Astrocyte of the cerebellum (primary cell): ENCODE measurements at regions not wholly inside any gene's neighbourhood (a gene's known extent, or its start where the extent isn't known, plus 50 kb on each side); places are given as distances from the start of the nearest gene placed in this dataset.

Experiments used
- DNase-seq: peaks from one replicate; pipeline ENCODE4 v3.0.0-alpha.2; 2011; ENCODE audit warnings: low read depth
- H3K4me3 ChIP-seq: 2 replicates; pipeline ENCODE4 v1.5.1; 2011; ENCODE audit warnings: mild to moderate bottlenecking, low read depth, low read length, moderate library complexity
- in situ Hi-C: cut with HindIII; loops from 2 replicates; pipeline ENCODE4 v1.10.0; 2017; ENCODE audit warnings: low sequenced_read_pairs
- TF ChIP-seq, protein P1 (sequence below): IDR thresholded peaks from 2 replicates; pipeline ENCODE4 v1.5.1; 2012; ENCODE audit warnings: low read length, low read depth, moderate library complexity, mild to moderate bottlenecking; ENCODE audit errors: missing control alignments

DNA sequence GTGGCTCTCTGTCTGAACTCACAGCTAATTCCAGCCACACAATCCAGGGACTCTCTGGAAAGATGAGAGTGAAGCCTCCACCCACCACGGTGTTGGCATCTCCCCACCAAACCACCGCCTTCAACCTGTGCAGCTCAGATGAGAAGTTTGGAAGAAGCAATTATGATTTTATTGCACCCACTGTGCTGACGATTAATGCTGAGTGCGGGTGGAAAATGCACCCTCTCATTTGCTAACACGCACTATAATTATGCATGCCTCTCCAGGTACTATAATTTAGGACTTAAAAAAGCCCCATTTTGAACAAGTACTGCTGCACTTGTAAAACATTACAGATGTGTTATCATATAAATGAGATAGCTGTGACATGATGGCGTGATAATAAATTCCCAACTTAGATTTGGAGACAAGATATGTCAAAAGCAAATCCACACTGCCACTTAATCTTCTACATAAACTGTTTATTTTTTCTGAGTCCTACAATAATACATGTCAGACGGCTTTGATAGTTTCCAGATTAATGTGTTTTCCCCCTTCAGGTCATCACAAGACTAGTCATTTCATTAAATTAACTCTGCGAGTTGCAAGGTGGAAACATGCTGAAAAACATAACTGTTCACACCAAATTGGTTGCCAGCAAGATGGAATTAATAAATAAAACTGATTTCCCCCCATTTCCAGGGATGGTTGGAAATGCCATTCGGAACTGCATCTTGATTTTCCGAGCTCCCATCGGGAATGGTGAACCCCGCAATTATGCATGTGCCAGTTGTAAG lies 466.5 kb upstream of the MAF start:
- no peak for DNase-seq
- H3K4me3 ChIP-seq, result no peak overlapping the region
- in situ Hi-C loops, result no loop called here
- TF ChIP-seq, protein P1, sequence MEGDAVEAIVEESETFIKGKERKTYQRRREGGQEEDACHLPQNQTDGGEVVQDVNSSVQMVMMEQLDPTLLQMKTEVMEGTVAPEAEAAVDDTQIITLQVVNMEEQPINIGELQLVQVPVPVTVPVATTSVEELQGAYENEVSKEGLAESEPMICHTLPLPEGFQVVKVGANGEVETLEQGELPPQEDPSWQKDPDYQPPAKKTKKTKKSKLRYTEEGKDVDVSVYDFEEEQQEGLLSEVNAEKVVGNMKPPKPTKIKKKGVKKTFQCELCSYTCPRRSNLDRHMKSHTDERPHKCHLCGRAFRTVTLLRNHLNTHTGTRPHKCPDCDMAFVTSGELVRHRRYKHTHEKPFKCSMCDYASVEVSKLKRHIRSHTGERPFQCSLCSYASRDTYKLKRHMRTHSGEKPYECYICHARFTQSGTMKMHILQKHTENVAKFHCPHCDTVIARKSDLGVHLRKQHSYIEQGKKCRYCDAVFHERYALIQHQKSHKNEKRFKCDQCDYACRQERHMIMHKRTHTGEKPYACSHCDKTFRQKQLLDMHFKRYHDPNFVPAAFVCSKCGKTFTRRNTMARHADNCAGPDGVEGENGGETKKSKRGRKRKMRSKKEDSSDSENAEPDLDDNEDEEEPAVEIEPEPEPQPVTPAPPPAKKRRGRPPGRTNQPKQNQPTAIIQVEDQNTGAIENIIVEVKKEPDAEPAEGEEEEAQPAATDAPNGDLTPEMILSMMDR, result no peak

DNA sequence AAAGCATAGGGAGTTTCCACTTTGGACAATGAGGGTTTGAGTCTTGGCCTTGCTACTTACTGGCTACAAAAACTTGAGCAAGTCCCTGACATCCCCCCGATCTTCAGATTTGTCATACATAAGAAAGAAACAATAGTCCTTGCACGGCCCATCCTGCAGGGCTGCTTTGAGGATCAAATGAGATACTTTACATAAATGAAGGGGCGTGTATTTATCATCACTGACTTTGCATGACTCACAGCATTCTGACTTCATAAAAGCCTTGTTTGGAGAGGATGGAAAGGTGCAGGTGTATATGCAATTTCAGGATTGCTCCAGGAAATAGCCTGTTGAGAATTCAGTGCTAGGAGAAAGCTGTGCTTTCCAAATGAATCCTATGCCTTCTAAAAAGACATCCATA lies 465.0 kb upstream of the MAF start:
- in situ Hi-C loops, result no loop called here
- TF ChIP-seq, protein P1, result no peak

DNA sequence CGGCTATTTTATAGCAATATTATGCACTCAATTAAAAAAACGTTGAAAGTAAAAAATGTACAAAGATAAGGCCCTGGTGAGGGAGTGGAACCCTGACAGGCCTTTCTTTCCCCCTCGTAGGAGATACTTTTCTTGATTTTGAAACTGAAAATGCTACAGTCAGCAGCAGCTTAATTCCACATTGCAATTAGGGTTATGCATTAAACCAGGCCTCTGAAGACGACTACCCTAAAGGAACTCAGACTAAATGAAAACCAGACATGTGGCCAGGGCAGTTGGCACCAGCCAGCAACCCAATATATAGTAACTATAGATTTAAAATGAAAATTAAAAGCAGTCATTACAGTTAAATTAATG lies 463.2 kb upstream of the MAF start:
- in situ Hi-C loops, result no loop called here
- DNase-seq, result no peak
- H3K4me3 ChIP-seq, result no peak overlapping the region
- TF ChIP-seq, protein P1, result no peak

More for the DNA sequence above, 465.0 kb upstream of the MAF start:
- no peak for DNase-seq
- no peak overlapping the region for H3K4me3 ChIP-seq

DNA sequence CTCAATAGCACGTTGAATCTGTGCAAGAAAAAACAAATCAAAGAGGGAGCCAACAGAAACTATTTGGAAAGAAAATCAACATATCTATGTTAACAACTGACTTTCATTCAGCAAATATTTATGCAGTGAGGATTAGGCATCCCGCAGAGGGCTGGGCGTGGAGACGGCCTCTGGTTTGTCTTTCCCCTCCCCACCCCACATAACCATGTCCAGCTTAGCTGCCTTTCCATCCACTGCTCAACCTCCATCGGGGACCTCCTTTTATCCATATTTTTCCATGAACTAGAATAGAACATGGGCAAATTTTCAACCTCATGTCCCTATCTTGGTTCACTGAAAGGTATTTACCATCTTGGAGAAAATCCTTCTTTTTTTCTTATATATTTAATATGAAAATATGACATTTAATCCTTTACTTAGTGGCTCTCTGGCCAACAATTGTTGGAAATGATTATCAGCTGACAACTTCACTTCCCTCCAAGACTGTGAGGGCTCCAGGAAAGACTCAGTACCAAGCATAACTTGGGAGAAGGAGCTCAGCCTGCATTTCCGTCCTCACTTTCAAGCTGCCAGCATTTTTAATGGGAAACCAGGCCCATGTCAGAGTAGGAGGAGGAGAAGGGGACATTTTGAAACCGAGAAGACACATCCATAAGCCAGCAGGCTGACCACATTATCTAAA lies 462.6 kb upstream of the MAF start:
- DNase-seq, result no peak

DNA sequence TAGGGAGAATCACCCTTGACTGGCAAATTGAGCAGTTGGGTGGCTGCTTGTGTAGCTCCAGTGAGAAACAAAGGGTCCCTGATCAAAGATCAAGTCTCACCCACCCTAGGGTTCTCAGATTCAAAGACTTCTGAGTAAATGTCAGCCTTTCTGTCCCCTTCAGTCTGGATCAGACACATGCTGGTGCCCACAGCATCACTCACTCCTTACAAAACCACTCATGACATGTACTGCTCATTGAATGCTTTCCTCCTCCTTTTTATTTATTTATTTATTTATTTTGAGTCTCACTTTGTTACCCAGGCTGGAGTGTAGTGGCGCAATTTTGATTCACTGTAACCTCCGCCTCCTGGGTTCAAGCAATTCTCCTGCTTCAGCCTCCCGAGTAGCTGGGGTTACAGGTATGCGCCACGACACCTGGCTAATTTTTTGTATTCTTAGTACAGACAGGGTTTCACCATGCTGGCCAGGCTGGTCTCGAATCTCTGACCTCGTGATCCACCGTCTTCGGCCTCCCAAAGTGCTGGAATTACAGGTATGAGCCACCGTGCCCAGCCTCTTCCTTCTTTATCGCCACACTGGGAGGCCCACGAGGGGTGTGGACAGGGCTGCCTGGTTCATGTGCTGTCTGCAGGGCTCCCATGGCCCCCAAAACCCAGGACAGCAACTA lies 462.0 kb upstream of the MAF start:
- DNase-seq, result no peak

More for the DNA sequence above, 462.6 kb upstream of the MAF start:
- in situ Hi-C loops, result no loop called here
- TF ChIP-seq, protein P1, result no peak
- no peak overlapping the region for H3K4me3 ChIP-seq

DNA sequence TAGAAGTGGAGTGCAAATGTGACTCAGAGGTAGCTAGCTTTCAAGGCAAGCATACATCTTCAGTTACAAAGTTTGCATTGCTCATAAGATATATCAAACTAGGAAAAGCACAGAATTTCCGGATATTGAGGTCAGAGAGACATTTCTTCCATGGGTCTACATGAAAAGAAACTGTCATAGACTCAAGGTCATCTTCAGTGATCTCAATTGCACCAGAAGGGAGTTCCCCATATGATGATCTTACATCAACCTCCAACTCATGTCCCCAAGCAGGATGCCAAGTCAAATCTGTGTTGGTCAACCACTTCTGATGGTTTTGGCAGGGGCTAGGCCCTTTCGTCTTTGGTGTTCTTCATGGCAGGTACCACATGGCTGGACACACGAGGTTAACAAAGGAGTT lies 459.9 kb upstream of the MAF start:
- H3K4me3 ChIP-seq, result no peak overlapping the region
- DNase-seq, result no peak
- in situ Hi-C loops, result no loop called here
- TF ChIP-seq, protein P1, result no peak

More for the DNA sequence above, 462.0 kb upstream of the MAF start:
- no peak overlapping the region for H3K4me3 ChIP-seq
- in situ Hi-C loops, result no loop called here
- TF ChIP-seq, protein P1, result no peak
